ENCODE measurements at regions not wholly inside any gene's neighbourhood (a gene's known extent, or its start where the extent isn't known, plus 50 kb on each side); places are given as distances from the start of the nearest gene placed in this dataset.

GRCh38 chr4:167934216-167934615, 158.1 kb upstream of the ANXA10 start:
- Histone ChIP-seq H3K27ac (ENCODE audit: low read depth, low read length) (no peak overlapping the region), H3K4me3 (ENCODE audit: low read depth, low read length) (no peak overlapping the region), H3K9me3 (ENCODE audit: control insufficient read depth, insufficient read depth, low read length) (no peaks in the 10 kb centered on the region), H3K27me3 (ENCODE audit: control insufficient read depth, insufficient read depth, low read length) (no peaks in the 10 kb centered on the region)
- ChIA-PET POLR2A (no interaction called here), CTCF (no interaction called here)
- DNase-seq (ENCODE audit: low read depth, low spot score) = no peak
- no peak for TF ChIP-seq CTCF (IDR thresholded peaks at IDR 0.05; ENCODE audit: low read depth, low read length)

- CTCF ChIA-PET = no interaction called here
- POLR2A ChIA-PET = no interaction called here
- DNase-seq (ENCODE audit: low read depth, low spot score) = no peak
Observed at GRCh38 chr4:167939863-167940616, 152.3 kb upstream of the ANXA10 start.

GRCh38 chr4:167943872-167944505, 148.3 kb upstream of the ANXA10 start:
- Histone ChIP-seq H3K27me3 (ENCODE audit: control insufficient read depth, insufficient read depth, low read length) (no peaks in the 10 kb centered on the region), H3K9me3 (ENCODE audit: control insufficient read depth, insufficient read depth, low read length) (no peaks in the 10 kb centered on the region), H3K27ac (ENCODE audit: low read depth, low read length) (no peak overlapping the region), H3K4me3 (ENCODE audit: low read depth, low read length) (no peak overlapping the region)
- CTCF ChIA-PET = no interaction called here
- no peak for TF ChIP-seq CTCF (IDR thresholded peaks at IDR 0.05; ENCODE audit: low read depth, low read length)
- POLR2A ChIA-PET = no interaction called here
- DNase-seq (ENCODE audit: low read depth, low spot score) = no peak

More at GRCh38 chr4:167939863-167940616, 152.3 kb upstream of the ANXA10 start:
- Histone ChIP-seq H3K27ac (ENCODE audit: low read depth, low read length) (no peak overlapping the region), H3K27me3 (ENCODE audit: control insufficient read depth, insufficient read depth, low read length) (no peaks in the 10 kb centered on the region), H3K4me3 (ENCODE audit: low read depth, low read length) (no peak overlapping the region), H3K9me3 (ENCODE audit: control insufficient read depth, insufficient read depth, low read length) (no peaks in the 10 kb centered on the region)
- TF ChIP-seq CTCF (IDR thresholded peaks at IDR 0.05; ENCODE audit: low read depth, low read length) = no peak

- ChIA-PET CTCF (no interaction called here), POLR2A (no interaction called here)
- TF ChIP-seq CTCF (IDR thresholded peaks at IDR 0.05; ENCODE audit: low read depth, low read length) = no peak
Observed at GRCh38 chr4:167944721-167945120, 147.6 kb upstream of the ANXA10 start.

GRCh38 chr4:167955006-167955405, 137.3 kb upstream of the ANXA10 start:
- no peak for TF ChIP-seq CTCF (IDR thresholded peaks at IDR 0.05; ENCODE audit: low read depth, low read length)
- DNase-seq (ENCODE audit: low read depth, low spot score) = no peak
- ChIA-PET POLR2A (no interaction called here), CTCF (interaction anchor here (0.8 to 1.5 kb wide), 2 partner anchors 12 to 198 kb away, joined by 3 to 4 read pairs; no protein-coding TSS in a partner anchor)
- Histone ChIP-seq H3K27ac (ENCODE audit: low read depth, low read length) (no peak overlapping the region), H3K27me3 (ENCODE audit: control insufficient read depth, insufficient read depth, low read length) (no peaks in the 10 kb centered on the region), H3K4me3 (ENCODE audit: low read depth, low read length) (no peak overlapping the region), H3K9me3 (ENCODE audit: control insufficient read depth, insufficient read depth, low read length) (no peaks in the 10 kb centered on the region)

More at GRCh38 chr4:167944721-167945120, 147.6 kb upstream of the ANXA10 start:
- no peak for DNase-seq (ENCODE audit: low read depth, low spot score)
- Histone ChIP-seq H3K27me3 (ENCODE audit: control insufficient read depth, insufficient read depth, low read length) (no peaks in the 10 kb centered on the region), H3K9me3 (ENCODE audit: control insufficient read depth, insufficient read depth, low read length) (no peaks in the 10 kb centered on the region), H3K27ac (ENCODE audit: low read depth, low read length) (no peak overlapping the region), H3K4me3 (ENCODE audit: low read depth, low read length) (no peak overlapping the region)

All from AG04450 (cell line).